ENCODE measurements at regions not wholly inside any gene's neighbourhood (a gene's known extent, or its start where the extent isn't known, plus 50 kb on each side); places are given as distances from the start of the nearest gene placed in this dataset.

GRCh38 chr2:217667035-217667434 lies 335.8 kb downstream of the TNS1 start:
- no peak overlapping the region for H3K9ac ChIP-seq (ENCODE audit: control insufficient read depth, insufficient read depth, low read length)
- ChIA-PET SMC1A (ENCODE audit: uncharacterized antibody, unreplicated experiment) (interaction anchor here (0.6 to 1.5 kb wide), 3 partner anchors 17 to 63 kb away, joined by 3 to 4 read pairs (median 3); no protein-coding TSS in a partner anchor), CTCF (interaction anchor here (2.5 kb wide), 1 partner anchor 16 kb away, joined by 14 read pairs; no protein-coding TSS in a partner anchor), RAD21 (ENCODE audit: unreplicated experiment) (no interaction called here), POLR2A (no interaction called here)
- H3K4me3 ChIP-seq, result no peak overlapping the region
- no peaks in the 10 kb centered on the region for H4K20me1 ChIP-seq (ENCODE audit: control insufficient read depth, insufficient read depth)
- in situ Hi-C loops (cut with MboI) (no loop called here), intact Hi-C loops (cut with micrococcal nuclease; ENCODE audit: unreplicated experiment) (no loop called here)
- H2AFZ ChIP-seq (ENCODE audit: control insufficient read depth, low read depth, low read length), result no peak overlapping the region
- no peak for FAIRE-seq
- no TSS peak for BruUV-seq (replicated peaks)
- no peak overlapping the region for H3K27ac ChIP-seq (ENCODE audit: control insufficient read depth, insufficient read depth)
- H3K4me1 ChIP-seq (ENCODE audit: control insufficient read depth, insufficient read depth, low read length), result no peaks in the 10 kb centered on the region
- no peak for ATAC-seq
- no peaks in the 10 kb centered on the region for H3K36me3 ChIP-seq (ENCODE audit: control insufficient read depth in 2 of 2, insufficient read depth in 2 of 2, low read length in 1 of 2)
- no peaks in the 10 kb centered on the region for H3K79me2 ChIP-seq (ENCODE audit: control insufficient read depth, insufficient read depth, low read length)
- no peaks in the 10 kb centered on the region for H3K27me3 ChIP-seq (replicated peaks in 1 of 2; ENCODE audit: control insufficient read depth in 2 of 2, insufficient read depth in 2 of 2, low read length in 1 of 2)
- no peak for TF ChIP-seq HDAC6 (IDR thresholded peaks at IDR 0.05; ENCODE audit: unreplicated experiment)
- TF ChIP-seq NFYB (IDR thresholded peaks at IDR 0.05; ENCODE audit: insufficient read depth, low read depth, low read length), result no peak
- TF ChIP-seq RUNX3 (IDR thresholded peaks at IDR 0.05; ENCODE audit: low read length), result no peak
- no peak for TF ChIP-seq FOS (IDR thresholded peaks at IDR 0.05; ENCODE audit: borderline replicate concordance, extremely low read depth, insufficient read length)
- TF ChIP-seq SMAD5 (IDR thresholded peaks at IDR 0.05; ENCODE audit: low read depth), result no peak
- TF ChIP-seq IRF5 (IDR thresholded peaks at IDR 0.05; ENCODE audit: borderline replicate concordance), result no peak
- TF ChIP-seq POU2F2 (IDR thresholded peaks at IDR 0.05; ENCODE audit: borderline replicate concordance, low read depth, low read length), result no peak
- no peak for TF ChIP-seq SREBF1 (IDR thresholded peaks at IDR 0.05; ENCODE audit: low read length)
- no peak for TF ChIP-seq ASH2L (IDR thresholded peaks at IDR 0.05; ENCODE audit: borderline replicate concordance, low read depth)
- TF ChIP-seq ZSCAN29 (IDR thresholded peaks at IDR 0.05), result no peak
- TF ChIP-seq RELA (IDR thresholded peaks at IDR 0.05; ENCODE audit: borderline replicate concordance, partially characterized antibody), result no peak
- TF ChIP-seq CHD2 (IDR thresholded peaks at IDR 0.05; ENCODE audit: borderline replicate concordance, low read depth, low read length), result no peak
- WGBS (ENCODE audit: insufficient coverage, insufficient replicate concordance, low lambda C conversion rate, missing lambda C conversion rate), result 63% methylated on average over 2 of the region's 2 CpGs
- no peak for DNase-seq (ENCODE audit: low read depth, low spot score)
- no peaks in the 10 kb centered on the region for H3K9me3 ChIP-seq (replicated peaks; ENCODE audit: control insufficient read depth, insufficient read depth, low read length)
- H3K4me2 ChIP-seq (ENCODE audit: control insufficient read depth, insufficient read depth), result no peak overlapping the region

All from GM12878 (cell line).